GM21390 (cell line): ENCODE measurements at regions not wholly inside any gene's neighbourhood (a gene's known extent, or its start where the extent isn't known, plus 50 kb on each side); places are given as distances from the start of the nearest gene placed in this dataset.
"Not testable (repeated sequence)": the region's sequence is repeated elsewhere in the genome, so short reads cannot be mapped to it uniquely, and the experiment has no call there.

ENCODE experiments used
- ATAC-seq: cut with Tn5 transposase; IDR thresholded peaks from one replicate; pipeline ENCODE4 v1.9.1; 2021; ENCODE audit not compliant: unreplicated experiment

DNA sequence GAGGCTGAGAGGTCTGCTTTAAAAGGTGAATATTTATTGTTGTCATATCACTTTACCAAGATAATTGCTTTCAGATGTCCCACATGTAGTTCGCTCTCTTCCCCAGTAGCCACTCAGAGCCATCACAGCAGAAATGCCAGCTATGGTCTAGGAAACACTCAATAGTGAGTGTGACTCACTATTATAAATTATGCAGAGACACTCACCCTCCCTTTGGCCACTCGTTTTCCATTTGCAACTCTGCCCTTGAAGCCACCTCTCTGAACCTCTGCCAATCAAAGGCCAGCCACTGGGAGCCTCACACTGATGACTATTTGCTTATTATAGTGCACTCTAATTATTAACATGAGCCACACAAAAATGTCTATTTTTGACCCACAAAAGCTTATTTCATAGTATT is 328.1 kb upstream of the ATP10A start:
- no peak for ATAC-seq

DNA sequence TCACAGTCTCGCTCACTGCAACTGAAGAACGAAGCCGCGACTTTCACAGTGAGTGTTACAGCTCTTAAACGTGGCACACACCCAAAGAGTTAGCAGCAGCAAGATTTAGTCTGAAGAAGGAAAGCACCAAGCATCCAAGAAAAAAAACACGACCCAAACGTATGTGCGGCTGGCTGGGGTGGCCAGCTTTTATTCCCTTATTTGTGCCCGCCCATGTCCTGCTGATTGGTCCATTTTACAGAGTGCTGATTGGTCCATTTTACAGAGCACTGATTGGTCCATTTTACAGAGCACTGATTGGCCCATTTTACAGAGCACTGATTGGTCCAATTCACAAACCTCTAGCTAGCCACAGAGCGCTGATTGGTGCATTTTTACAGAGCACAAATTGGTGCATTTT is 323.0 kb upstream of the ATP10A start:
- not testable (repeated sequence) for ATAC-seq

DNA sequence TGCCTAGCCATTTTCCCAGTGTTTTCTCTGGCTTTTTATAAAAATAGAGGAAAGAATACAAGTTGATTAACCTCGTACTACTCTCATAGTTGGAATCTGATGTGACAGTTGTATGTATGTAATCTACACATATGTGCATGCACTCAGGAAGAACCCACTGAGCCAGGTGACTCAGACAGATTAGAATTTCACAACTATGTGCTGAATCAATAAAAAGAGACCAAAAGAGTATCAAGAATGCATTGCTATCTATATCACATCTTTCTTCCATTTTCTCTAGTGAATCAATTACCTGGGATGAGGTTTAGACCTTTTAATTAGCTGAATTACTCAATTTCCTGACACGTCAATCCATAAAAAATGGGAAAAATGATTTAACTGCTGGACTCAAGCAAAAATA is 319.3 kb upstream of the ATP10A start:
- no peak for ATAC-seq

DNA sequence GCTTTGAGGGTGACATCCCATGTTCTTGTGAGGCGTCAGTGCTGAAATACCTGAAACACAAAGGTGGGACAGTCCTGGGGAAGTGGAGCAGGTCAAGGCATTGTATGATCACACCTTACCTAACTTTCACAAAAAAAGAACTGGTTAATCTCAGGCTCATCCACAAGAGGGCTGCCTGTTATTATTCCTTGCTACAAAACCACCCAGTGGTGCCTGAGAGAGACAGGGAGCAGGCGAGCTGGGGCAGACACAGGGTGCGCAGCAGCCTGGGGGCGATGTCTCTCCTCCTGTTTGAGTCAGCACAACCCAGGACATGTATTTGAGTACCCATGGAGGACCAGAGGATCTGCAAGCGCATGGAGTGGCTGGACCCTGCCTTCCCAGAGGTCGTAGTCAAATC is 316.8 kb upstream of the ATP10A start:
- no peak for ATAC-seq

DNA sequence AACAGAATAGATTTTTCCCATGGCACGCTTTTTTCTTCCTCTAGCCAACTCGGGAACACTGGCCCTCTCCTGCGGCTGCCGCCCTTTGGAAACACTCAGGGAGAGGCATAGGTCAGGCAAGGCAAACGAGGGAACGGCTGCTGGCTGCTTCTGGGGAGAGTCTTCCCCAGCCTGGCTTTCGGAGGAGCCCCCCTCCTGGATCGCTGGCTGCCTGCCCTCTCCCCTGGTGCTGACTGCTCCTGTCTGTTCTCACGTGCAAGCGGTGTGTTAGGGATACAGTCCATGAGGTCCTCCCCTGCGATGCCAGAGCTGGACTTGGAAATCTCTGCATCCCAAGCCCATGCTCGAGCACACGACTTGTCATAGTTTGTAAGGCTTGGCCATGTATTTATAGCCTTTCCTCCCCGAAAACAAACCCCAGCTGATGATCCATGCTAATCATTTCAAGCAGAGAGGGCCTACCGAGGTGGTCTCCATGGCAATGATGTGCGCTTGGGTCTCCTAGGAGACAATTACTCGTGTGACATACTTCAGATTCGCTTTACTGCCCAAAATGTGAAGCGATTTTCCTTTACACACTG is 315.6 kb upstream of the ATP10A start:
- no peak for ATAC-seq

DNA sequence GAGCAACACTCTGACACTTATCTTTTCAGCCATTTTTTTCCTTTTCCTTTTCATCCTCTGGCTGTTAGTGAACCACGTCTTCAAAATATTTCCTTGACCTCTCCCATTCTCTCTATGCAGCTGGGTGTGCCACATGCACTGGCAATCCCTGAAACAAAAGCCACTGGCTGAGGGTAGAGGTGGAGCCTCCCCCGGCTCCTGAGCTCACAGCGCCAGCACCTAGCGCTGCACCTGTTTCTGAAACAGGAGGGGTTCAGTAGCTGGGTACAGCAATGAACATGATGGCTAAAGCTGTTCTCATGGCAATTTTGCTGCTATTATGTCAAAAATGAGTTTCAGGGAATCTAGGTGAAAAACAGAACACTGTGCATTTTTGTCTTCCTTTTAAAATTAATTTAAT is 314.7 kb upstream of the ATP10A start:
- no peak for ATAC-seq

DNA sequence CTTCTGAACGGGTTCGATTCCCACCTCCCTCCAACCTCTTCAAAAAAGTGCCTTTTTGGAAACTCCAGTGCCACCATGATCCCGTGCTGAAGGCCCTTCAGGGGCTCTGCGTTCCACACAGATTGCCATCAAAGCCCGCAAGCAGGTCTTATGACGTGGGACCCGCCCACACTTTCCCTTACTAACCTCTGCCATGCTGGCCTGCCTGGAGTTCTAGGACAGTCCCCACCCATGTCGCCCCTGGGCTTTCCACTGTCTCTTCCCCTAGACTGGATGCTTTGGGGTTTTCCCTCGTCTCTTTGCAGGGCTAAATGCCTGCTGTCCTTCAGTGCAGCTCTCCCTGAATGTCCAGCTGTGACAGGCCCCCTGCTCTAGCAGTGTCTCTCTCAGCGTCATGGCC is 313.7 kb upstream of the ATP10A start:
- ATAC-seq = no peak

DNA sequence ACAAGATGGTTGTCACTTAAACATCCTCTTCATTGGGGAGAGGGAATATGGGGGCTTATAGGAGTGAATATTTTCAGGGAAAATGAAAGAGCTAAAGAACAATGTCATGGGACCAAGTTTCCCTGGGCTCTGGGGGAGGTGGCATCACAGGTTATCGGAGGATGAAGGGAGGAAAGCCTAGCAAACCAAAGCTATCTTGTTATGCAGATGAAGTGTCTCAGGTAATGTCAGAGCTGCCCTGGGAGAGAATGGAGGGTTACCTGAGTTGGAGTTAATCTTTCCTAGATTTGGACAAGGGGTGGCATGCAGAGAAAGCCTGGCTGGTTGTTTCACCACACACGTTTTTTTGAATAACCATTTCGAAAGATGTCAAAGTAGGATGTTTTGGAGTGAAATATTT is 308.1 kb upstream of the ATP10A start:
- no peak for ATAC-seq

DNA sequence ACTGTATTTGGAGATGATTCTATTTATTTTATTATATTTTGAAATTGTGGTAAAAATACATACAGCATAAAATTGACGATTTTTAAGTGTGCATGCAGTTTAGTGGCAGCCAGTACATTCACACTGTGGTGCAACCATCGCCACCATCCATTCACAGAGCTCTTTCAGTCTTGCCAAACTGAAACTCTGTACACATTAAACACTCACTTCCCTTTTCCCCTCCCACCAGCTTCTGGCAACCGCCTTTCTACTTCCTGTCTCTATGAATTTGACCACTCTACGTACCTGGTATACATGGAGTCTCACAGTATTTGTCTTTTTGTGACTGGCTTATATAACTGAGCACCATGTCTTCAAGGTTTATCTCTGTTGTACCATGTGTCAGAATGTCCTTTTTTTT is 303.3 kb upstream of the ATP10A start:
- no peak for ATAC-seq

DNA sequence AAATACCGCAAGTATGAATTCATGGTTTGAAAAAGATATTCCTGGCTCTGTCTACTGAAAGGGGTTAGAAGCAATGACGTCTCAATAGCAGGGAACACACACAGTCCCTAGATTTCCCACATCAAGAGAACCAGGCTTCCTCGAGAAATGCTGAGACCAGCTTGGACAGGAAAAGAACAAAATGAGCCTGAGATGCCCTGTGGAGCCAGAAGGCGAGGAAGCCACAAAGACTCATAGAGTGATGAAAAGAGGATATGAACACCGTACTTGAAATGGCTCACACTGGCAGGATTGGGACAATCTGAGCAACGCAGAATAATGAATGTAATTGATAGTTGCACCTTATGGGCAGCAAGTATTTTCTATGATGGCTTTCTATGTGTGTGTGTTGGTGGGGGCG is 302.4 kb upstream of the ATP10A start:
- ATAC-seq = no peak

DNA sequence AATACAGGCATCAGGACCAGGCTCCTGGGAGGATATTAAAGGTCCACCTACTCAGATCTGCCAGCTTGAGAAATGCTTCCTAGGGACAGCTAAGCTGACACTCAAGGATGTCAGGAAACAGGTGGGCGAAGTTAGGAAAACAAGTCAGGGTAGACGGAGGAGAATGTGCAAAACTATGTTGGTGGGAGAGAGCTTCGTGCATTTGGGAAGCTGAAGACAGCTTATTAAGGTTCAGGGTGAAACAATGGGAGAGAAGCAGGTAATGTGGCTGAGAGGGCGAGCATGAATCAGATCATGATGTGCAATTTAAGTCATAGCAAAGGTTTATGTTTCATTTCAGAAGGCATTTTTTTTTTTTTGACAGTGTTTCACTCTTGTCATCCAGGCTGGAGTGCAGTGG is 297.2 kb upstream of the ATP10A start:
- no peak for ATAC-seq

DNA sequence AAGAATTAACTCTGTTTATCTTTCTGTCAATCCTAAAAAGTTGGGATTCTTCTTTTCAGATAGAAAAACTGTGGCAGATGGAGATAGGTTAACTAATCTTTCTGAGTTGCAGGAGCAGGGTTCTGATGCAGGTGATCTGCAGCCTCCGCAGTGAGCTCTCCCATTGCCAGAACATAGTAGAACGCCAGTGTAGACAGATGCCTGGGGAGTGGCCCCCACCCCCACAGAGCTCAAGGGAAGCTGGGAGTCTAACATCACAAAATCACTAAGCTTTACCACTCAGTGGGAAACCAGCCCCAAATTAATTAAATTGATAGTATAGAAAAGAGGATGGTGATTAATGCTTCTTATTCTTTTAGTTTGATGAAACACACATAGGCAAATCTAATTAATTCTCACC is 295.0 kb upstream of the ATP10A start:
- no peak for ATAC-seq

DNA sequence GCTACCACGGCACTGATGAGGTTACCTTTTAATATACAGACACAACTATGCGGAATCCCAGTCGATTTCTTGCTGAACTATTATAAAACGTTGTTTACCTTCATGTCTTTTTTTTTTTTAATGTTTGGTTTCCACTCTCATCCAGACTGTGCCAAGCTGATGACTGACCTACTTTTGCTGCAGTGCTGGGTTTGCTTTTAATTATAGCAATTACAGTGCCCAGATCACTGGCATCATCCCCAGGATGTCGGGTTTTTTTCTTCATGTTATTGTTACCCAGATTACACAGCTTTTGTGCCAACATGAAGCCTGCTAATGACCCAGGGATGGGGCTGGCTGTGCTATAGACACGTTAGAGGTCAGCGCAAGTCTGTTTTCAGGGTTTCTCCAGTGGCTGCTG is 294.0 kb upstream of the ATP10A start:
- ATAC-seq = no peak

DNA sequence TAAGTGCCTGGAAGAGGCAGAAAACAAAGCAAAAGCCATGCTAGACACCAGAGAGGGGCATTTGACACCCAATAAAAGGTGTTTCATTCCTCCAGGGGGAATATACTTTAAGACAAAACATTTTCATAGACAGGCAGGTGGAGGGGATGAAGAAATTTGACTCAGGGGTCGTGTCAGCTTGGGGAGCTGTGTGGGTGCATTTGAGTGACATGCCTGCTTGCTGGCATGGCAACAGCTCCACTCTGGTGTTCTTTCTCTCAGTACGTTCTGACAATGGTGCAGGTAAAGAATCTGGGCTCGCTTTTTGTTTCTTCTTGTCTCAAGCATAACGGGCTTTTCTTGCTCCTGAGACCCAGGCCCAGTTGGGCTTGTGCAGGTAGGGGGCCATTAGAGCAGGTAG is 292.9 kb upstream of the ATP10A start:
- ATAC-seq = no peak

DNA sequence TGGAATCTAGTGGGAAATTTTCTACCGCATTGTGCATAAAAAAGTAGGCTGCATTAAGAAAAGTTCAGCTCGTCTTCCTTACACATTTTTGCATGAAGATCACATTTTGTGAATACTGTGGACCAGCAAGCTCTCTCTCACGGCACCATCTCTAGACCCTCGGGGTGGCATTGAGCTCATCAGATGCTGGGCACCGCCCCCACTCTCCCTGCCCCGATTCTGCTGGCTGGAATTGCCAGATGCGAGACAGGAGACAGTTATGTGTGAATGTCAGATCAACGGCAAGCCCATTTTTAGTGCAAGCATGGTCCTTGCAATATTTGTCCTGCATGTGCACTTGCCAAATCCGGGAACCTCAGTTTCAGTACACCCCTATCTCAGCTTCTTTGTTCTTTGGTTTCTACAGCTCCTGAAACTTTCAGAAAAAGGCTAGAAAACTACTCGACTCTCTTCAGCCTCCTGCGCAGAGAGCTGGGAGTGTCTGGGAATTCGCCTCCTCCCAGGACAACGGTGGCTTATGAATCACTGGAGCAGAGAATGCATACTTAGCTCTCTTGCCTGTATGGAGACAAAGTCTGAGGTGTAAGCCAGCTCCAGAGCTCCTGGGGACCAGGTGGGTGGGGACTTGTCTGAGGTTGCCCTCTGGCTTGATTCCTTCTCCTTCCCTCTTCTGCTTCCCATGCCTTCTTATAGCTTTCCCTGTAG is 285.2 kb upstream of the ATP10A start:
- no peak for ATAC-seq

DNA sequence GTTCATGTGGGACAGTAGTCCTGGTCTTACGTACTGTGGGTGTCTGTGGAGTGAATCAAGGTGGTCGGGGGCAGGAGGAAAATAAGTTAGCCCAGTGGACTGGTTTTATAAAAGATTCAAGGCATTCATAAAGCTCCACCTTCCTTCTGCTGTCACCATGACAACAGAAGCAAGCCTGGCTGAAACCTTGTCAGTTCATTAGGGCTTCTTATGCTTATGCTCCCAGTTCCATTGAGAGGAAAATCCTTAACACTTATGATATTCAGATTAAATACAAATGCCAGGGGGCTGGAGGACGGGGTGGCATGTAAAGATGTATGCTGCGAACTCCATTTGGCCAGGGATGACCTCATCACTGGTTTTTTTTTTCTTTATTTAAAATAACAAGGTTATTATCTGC is 283.1 kb upstream of the ATP10A start:
- ATAC-seq = no peak

DNA sequence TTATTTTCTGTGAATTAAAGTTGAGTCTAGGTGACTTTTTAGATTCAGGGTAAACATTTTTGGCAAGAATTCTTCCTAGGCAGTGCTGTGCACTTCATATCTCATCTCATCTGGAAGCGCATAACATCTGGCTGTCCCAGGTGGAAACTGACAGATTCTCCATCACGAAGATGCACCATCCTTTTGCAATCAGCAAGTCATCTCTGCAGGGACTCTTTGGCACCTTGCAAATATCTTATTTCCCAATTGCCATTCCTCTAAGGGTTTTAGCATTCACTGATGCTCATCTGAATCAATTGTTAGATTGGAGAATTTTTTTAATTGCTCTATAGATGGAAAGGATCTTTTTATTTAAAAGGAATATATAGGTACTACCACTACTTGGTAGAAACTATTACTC is 282.7 kb upstream of the ATP10A start:
- no peak for ATAC-seq

DNA sequence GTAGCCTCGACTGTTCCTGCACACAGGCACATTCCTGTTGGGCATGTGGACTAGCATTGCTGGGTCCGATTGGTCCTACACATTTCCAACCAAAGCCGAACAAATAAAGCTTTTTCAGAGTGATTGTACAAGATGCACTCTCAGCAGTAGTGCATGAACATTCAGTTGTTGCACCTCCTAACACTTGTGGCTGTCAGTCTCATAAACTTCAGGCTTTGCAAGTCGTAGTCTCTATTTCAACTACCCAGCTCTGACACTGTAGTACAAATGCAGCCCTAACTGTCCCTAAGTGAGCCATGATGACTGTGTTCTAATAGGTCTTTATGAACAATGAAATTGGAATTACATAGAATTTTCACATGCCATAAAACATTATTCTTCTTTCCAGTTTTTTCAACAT is 281.7 kb upstream of the ATP10A start:
- no peak for ATAC-seq

DNA sequence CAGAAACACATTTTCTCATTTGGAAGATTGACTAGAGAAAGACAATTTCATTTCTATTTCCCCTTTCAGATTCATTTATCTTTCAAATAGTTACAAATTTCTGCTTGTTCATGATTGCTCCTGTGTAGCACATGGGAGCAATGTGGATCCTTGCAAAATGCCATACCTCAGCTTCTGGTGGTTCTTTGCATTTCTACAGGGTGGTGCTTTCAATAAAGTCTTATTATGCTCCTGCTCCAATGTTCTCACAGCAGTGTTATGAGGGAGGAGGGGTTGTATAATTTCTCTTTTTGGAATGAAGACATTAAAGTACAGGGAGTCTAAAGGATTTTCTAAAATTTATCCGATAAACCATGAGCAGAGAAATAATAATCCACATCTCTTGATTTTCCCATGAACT is 280.1 kb upstream of the ATP10A start:
- no peak for ATAC-seq

DNA sequence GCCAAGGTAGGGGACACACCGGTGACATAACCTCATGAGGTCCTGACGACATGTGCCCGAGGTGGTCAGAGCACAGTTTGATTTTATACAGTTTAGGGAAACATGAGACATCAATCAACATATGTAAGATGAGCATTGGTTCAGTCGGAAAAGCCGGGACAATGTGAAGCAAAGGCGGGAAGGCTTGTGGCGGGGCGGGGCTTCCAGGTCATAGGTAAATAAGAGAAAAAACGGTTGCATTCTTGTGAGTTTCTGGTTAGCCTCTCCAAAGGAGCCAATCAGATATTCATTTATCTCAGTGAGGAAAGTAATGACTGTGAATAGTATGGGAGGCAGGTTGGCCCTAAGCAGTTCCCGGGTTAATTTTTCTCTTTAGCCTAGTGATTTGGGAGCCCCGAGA is 271.7 kb upstream of the ATP10A start:
- ATAC-seq = no peak

DNA sequence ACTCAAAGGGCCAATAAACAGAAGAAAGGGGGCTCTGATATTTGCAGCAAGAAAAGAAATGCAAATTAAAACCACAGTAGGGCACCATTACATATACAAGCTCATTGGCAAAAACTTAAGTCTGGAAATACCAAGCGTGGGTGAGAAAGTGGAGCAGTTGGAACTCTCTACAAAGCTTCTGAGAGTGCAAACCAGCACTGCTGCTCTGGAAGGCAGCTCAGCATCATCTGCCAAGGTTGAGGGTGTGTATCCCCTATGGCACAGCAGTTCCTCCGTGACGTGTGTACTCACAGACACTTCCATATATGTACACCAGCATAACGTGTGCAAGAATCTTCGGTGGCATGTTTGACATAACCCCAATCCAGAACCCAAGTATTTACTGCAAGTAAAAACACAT is 271.0 kb upstream of the ATP10A start:
- ATAC-seq = no peak

DNA sequence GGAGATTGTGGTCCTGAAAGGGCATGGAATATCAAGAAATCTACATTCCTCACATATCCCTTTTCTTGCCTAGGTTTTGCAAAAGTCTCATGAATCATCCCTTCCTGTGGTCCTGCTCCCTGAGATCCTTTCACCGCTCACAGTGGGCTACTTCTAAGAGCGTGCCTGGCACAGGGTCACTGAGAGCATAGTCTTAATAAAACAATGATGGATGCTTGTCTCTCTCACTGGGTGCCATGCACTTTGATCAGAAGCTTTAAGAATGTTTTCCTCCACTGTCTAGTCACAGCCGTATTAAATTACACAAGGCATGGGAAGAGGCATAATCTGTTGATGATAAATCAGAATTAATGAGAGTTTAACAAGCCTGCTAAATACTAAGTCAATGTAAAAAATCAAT is 269.7 kb upstream of the ATP10A start:
- ATAC-seq = no peak

DNA sequence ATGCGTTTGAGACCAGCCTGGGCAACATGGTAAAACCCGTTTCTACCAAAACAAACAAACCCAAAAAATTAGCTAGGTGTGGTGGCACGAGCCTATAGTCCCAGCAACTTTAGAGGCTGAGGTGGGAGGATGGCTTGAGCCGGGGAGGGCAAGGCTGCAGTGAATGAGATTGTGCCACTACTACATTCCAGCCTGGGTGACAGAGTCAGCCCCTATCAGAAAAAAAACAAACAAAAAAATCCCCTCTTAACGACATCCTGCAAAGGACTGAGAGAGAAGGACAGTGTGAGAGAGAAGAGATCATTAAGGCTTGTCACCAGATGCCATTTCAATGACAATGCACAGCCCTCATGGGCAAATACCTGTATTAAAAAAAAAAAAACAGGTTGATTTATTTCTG is 266.7 kb upstream of the ATP10A start:
- ATAC-seq = no peak
